ENCODE measurements at regions not wholly inside any gene's neighbourhood (a gene's known extent, or its start where the extent isn't known, plus 50 kb on each side); places are given as distances from the start of the nearest gene placed in this dataset.

GRCh38 chr9:90969021-90969675 lies 167.5 kb downstream of the SYK start:
- TF ChIP-seq CTCF (IDR thresholded peaks at IDR 0.05; ENCODE audit: low read depth, low read length), result no peak
- H3K4me3 ChIP-seq (ENCODE audit: low read depth, low read length), result no peak overlapping the region

- H3K4me3 ChIP-seq (ENCODE audit: low read depth, low read length), result no peak overlapping the region
- no peak for TF ChIP-seq CTCF (IDR thresholded peaks at IDR 0.05; ENCODE audit: low read depth, low read length)
These were observed 169.0 kb downstream of the SYK start for GRCh38 chr9:90970608-90971007.

- no peak for TF ChIP-seq CTCF (IDR thresholded peaks at IDR 0.05; ENCODE audit: low read depth, low read length)
- H3K4me3 ChIP-seq (ENCODE audit: low read depth, low read length), result no peak overlapping the region
These were observed 170.4 kb downstream of the SYK start for GRCh38 chr9:90972057-90972456.

GRCh38 chr9:90974016-90974415 lies 172.4 kb downstream of the SYK start:
- H3K4me3 ChIP-seq (ENCODE audit: low read depth, low read length), result no peak overlapping the region
- no peak for TF ChIP-seq CTCF (IDR thresholded peaks at IDR 0.05; ENCODE audit: low read depth, low read length)

GRCh38 chr9:90974643-90975245 lies 173.1 kb downstream of the SYK start:
- H3K4me3 ChIP-seq (ENCODE audit: low read depth, low read length), result no peak overlapping the region
- no peak for TF ChIP-seq CTCF (IDR thresholded peaks at IDR 0.05; ENCODE audit: low read depth, low read length)

- TF ChIP-seq CTCF (IDR thresholded peaks at IDR 0.05; ENCODE audit: low read depth, low read length), result no peak
- no peak overlapping the region for H3K4me3 ChIP-seq (ENCODE audit: low read depth, low read length)
These were observed 174.3 kb downstream of the SYK start for GRCh38 chr9:90975781-90976538.

- no peak overlapping the region for H3K4me3 ChIP-seq (ENCODE audit: low read depth, low read length)
- no peak for TF ChIP-seq CTCF (IDR thresholded peaks at IDR 0.05; ENCODE audit: low read depth, low read length)
These were observed 177.5 kb downstream of the SYK start for GRCh38 chr9:90979138-90979551.

Measured in WI38 (cell line).